ENCODE measurements at regions not wholly inside any gene's neighbourhood (a gene's known extent, or its start where the extent isn't known, plus 50 kb on each side); places are given as distances from the start of the nearest gene placed in this dataset.

GRCh38 chr6:134634466-134634865 lies 315.4 kb downstream of the ALDH8A1 start:
- CTCF ChIA-PET (ENCODE audit: partially characterized antibody), result interaction anchor here (0.8 kb wide), 1 partner anchor 8 kb away, joined by 4 read pairs; no protein-coding TSS in a partner anchor
- TF ChIP-seq ZNF274 (IDR thresholded peaks at IDR 0.05; ENCODE audit: borderline replicate concordance, extremely low read depth, low read length) (no peak), RNF2 (IDR thresholded peaks at IDR 0.05; ENCODE audit: borderline replicate concordance, low read depth, low read length, missing control alignments, poor library complexity, severe bottlenecking) (no peak), RBBP5 (IDR thresholded peaks at IDR 0.05; ENCODE audit: borderline replicate concordance, low read depth, low read length) (no peak), KDM1A (IDR thresholded peaks at IDR 0.05; ENCODE audit: borderline replicate concordance, low read length) (no peak), ATF2 (IDR thresholded peaks at IDR 0.05; ENCODE audit: low read length) (no peak), POLR2AphosphoS5 (IDR thresholded peaks at IDR 0.05; ENCODE audit: low read depth, low read length) (no peak), PHF8 (conservative IDR thresholded peaks at IDR 0.05; ENCODE audit: low read depth, low read length) (no peak), SIN3A (conservative IDR thresholded peaks at IDR 0.05 in 1 of 2, IDR thresholded peaks at IDR 0.05 in 1 of 2; ENCODE audit: low read depth in 1 of 2, low read length in 2 of 2) (no peak), TAF1 (IDR thresholded peaks at IDR 0.05; ENCODE audit: low read depth, low read length) (no peak), CHD1 (IDR thresholded peaks at IDR 0.05; ENCODE audit: low read depth, low read length) (no peak), BACH1 (IDR thresholded peaks at IDR 0.05; ENCODE audit: low read length) (no peak), MAX (IDR thresholded peaks at IDR 0.05) (no peak)

More at GRCh38 chr6:134634466-134634865, 315.4 kb downstream of the ALDH8A1 start:
- H2BK20ac ChIP-seq (ENCODE audit: low read length), result no peak overlapping the region
- FAIRE-seq (no peak), DNase-seq (ENCODE audit: low read depth in 1 of 2, low spot score in 2 of 2) (no peak)
- WGBS, 2 experiments (ENCODE audit: extremely low coverage in 1 of 2, insufficient coverage in 1 of 2, insufficient read length in 1 of 2, insufficient replicate concordance in 2 of 2, low coverage in 1 of 2, low lambda C conversion rate in 2 of 2, missing lambda C conversion rate in 1 of 2), result 87% methylated on average over 3 of the region's 3 CpGs; no CpG with 5 or more reads in 1 of the 2 experiments
- no peak overlapping the region for H3K4ac ChIP-seq (replicated peaks; ENCODE audit: insufficient read length, low read depth, low read length)
- H3K27ac ChIP-seq (ENCODE audit: low read depth, low read length), result no peak overlapping the region
- no peak overlapping the region for H2BK120ac ChIP-seq (replicated peaks; ENCODE audit: low read depth, low read length)
- H3K79me1 ChIP-seq (ENCODE audit: low read depth, low read length), result no peaks in the 10 kb centered on the region
- H2AK5ac ChIP-seq (ENCODE audit: low read depth, low read length), result no peak overlapping the region
- H2AFZ ChIP-seq (ENCODE audit: low read length), result no peak overlapping the region
- no peaks in the 10 kb centered on the region for H3K36me3 ChIP-seq (ENCODE audit: control insufficient read depth in 2 of 4, insufficient read depth in 4 of 4, low read length in 3 of 4)
- no peaks in the 10 kb centered on the region for H3K27me3 ChIP-seq (replicated peaks in 1 of 4; ENCODE audit: control insufficient read depth in 3 of 4, extremely low read depth in 1 of 4, insufficient read depth in 3 of 4, low read length in 3 of 4)
- H4K20me1 ChIP-seq (replicated peaks in 1 of 2; ENCODE audit: control insufficient read depth in 1 of 2, insufficient read depth in 2 of 2, low read length in 2 of 2), result no peaks in the 10 kb centered on the region
- H2BK12ac ChIP-seq (ENCODE audit: low read depth, low read length), result no peak overlapping the region
- no peak overlapping the region for H4K8ac ChIP-seq (ENCODE audit: extremely low read depth, insufficient read depth, low read length)
- no peak overlapping the region for H3K4me3 ChIP-seq (ENCODE audit: extremely low read depth in 1 of 4, insufficient read depth in 2 of 4, low read depth in 3 of 4, low read length in 4 of 4)
- peaks cover 0 to 6% (median 0%) of the 10 kb centered on the region in 4 experiments; a peak in 3 of 7 replicates for H3K4me1 ChIP-seq (replicated peaks in 1 of 4; ENCODE audit: control insufficient read depth in 3 of 4, insufficient read depth in 4 of 4, low read length in 3 of 4)
- no peak overlapping the region for H3K18ac ChIP-seq (ENCODE audit: extremely low read depth, low read length)
- H2BK5ac ChIP-seq (ENCODE audit: low read depth, low read length), result no peak overlapping the region
- H3K23me2 ChIP-seq (ENCODE audit: low read depth, low read length), result no peaks in the 10 kb centered on the region
- no peak overlapping the region for H3K14ac ChIP-seq (ENCODE audit: insufficient read length)
- H3K9me3 ChIP-seq (ENCODE audit: insufficient read depth in 2 of 2, low read depth in 1 of 2, low read length in 1 of 2), result peaks cover 0 to 10% of the 10 kb centered on the region in 2 experiments; a peak in 1 of 4 replicates
- H2BK15ac ChIP-seq (ENCODE audit: low read length), result no peak overlapping the region
- no peak overlapping the region for H3K4me2 ChIP-seq (ENCODE audit: insufficient read depth in 1 of 2, low read depth in 2 of 2, low read length in 2 of 2)
- no peaks in the 10 kb centered on the region for H3K79me2 ChIP-seq (ENCODE audit: control insufficient read depth in 1 of 2, insufficient read depth in 2 of 2, low read length in 2 of 2)
- H4K5ac ChIP-seq (ENCODE audit: insufficient read length, low read depth, low read length), result no peak overlapping the region
- H4K91ac ChIP-seq (replicated peaks; ENCODE audit: insufficient read length, low read length), result no peak overlapping the region
- no peak overlapping the region for H3K23ac ChIP-seq (ENCODE audit: insufficient read length)
- H3K56ac ChIP-seq (replicated peaks; ENCODE audit: insufficient read length, low read depth, low read length), result no peak overlapping the region
- no peak overlapping the region for H3K9ac ChIP-seq (replicated peaks in 1 of 4; ENCODE audit: extremely low read depth in 1 of 4, low read depth in 3 of 4, low read length in 3 of 4)
- POLR2A ChIA-PET (ENCODE audit: partially characterized antibody), result no interaction called here
